GM18858 (cell line): ENCODE measurements at regions not wholly inside any gene's neighbourhood (a gene's known extent, or its start where the extent isn't known, plus 50 kb on each side); places are given as distances from the start of the nearest gene placed in this dataset.
"Not testable (repeated sequence)": the region's sequence is repeated elsewhere in the genome, so short reads cannot be mapped to it uniquely, and the experiment has no call there.

Source experiments
- ATAC-seq: cut with Tn5 transposase; IDR thresholded peaks from one replicate; pipeline ENCODE4 v1.9.1; 2021; ENCODE audit not compliant: unreplicated experiment

DNA sequence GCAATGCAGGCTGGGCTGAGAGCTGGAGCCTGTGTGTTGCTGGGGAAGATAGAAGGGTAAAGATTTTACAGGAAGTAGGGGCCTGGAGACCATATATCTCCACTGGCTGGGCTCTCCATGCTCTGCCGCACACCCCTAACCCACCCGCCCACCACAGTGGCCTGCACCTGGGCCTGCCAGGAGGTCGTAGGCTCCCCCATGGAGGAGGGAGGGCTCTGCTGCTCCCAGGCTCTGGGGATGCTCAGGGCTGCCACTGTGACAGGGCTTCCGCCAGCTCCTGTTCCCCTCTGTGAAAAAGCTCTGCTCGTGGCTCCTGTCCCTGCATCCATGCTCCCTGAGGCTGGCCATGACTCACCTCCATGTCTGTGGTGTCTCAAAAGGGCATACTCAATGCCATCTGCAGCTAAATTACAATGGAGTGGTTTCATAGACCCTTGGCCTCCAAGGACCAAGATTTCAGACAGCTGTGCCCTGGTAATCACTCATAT, 106.0 kb downstream of the CXCL12 start:
- ATAC-seq, result no peak

DNA sequence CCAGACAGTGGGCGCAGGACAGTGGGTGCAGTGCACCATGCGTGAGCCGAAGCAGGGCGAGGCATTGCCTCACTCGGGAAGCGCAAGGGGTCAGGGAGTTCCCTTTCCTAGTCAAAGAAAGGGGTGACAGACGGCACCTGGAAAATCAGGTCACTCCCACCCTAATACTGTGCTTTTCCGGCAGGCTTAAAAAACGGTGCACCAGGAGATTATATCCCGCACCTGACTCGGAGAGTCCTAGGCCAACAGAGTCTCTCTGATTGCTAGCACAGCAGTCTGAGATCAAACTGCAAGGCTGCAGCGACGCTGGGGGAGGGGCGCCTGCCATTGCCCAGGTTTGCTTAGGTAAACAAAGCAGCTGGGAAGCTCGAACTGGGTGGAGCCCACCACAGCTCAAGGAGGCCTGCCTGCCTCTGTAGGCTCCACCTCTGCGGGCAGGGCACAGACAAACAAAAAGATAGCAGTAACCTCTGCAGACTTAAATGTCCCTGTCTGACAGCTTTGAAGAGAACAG, 116.4 kb downstream of the CXCL12 start:
- ATAC-seq, result not testable (repeated sequence)

DNA sequence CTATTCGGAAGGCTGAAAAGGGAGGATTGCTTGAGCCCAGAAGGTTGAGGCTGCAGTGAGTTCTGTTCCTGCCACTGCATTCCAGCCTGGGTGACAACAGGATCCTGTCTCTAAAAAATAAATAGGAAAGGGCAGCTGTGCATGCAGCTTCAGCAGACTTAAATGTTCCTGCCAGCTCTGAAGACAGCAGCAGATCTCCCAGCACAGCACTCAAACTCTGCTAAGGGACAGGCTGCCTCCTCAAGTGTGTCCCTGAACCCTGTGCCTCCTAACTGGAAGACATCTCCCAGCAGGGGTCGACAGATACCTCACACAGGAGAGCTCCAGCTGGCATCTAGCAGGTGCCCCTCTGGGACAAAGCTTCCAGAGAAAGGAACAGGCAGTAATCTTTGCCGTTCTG, 117.9 kb downstream of the CXCL12 start:
- ATAC-seq, result no peak

DNA sequence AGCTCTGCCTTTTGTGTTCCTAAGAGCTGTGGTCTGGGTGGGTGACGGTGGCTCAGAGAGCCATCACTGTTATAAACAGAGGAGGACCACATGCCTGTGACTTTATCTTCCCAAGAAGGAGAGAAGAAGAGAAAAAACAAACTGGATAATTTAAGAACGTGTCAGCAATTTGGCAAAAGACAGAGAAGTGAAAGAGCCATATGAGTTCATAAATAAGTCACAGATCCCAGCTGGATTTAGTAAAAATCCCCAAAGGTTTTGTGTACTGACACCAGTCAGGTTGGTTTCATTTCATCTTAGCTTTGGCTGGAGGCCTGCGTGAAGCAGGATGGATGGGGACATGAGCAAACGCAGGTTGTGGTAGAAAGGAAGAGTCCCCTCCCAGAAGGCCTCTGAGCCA, 120.7 kb downstream of the CXCL12 start:
- ATAC-seq, result no peak

DNA sequence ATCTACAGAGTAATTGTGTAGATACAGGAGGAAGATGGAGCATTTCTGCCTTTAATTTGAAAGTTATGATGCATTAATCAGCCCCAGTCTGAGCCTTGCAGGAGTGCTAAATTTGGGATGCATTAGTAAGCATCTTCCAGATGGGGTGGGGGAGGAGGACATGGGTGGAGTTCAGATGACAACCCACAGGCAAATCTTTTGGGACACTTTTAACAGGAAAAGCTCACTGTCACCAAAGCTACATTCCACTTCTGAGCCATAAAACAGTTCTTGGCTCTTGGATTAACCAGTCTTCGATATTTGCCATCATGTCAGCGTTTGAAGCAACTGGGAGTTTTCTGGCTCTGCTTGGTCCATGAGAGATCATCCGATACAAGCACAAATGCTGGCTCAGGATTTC, 121.1 kb downstream of the CXCL12 start:
- no peak for ATAC-seq

DNA sequence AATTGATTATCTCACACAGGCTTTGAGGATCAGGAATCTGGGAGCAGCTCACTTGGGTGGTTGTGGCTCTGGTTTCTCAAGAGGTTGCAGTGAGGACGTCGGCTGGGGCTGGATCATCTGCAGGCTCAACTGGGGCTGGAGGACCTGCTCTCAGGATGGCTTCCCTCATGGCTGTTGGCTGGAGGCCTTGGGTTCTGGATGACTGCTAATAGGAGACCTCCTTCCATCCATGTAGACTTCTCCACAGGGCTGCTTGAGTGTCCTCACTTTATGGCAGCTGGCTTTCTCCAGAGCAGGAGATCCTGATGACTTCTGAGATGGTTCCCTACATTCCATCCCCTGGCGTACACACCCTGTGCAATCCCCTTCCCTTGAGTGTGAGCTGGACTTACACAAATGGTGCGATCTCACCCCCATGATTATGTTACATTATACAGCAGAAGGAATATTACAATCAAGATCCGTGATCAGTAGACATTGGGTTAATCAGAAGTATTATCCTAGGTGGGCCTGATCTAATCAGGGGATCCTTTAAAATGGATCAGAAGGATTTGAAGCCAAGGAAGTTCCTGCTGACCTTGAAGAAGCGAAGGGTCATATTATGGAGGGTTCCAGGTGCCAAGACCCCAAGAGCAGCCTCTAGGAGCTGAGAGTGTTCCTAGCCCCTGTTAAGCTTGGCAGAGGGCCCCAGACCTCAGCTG, 122.2 kb downstream of the CXCL12 start:
- no peak for ATAC-seq

DNA sequence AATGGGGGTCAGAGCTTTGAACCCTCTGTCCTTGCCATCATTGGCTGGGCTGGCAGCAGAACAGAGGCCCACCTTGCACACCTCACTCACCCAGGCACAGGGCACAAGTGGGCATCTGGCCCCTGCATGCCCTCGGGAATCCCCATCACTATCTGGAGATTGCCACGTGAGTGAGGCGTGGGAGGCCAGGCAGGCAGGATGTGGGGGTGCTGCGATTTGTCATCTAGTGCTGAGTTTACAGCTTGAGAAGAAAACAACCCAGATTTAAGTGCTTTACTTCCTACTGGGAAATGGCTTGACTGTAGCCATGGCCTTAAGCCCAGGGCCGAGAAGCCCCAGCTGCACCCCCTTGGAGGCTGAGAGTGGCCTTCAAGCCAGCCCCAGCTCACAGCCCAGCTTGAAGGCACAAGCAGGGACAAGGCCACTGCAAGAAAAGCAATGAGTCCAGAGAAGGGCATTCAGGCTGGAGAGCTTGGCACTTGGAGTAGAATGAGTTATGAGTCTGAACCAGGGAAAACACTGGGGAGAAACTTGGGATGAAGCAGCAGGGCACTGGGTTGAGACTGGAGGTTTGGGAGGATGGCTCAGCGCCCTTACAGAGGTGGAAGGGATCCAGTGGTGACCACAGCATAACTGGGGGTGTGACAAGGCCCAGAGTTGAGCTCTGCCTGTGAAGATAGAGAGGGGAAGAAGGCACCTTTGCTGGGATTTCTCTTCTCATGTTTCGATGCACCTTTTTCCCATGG, 123.0 kb downstream of the CXCL12 start:
- peak; percentile 54 for ATAC-seq

DNA sequence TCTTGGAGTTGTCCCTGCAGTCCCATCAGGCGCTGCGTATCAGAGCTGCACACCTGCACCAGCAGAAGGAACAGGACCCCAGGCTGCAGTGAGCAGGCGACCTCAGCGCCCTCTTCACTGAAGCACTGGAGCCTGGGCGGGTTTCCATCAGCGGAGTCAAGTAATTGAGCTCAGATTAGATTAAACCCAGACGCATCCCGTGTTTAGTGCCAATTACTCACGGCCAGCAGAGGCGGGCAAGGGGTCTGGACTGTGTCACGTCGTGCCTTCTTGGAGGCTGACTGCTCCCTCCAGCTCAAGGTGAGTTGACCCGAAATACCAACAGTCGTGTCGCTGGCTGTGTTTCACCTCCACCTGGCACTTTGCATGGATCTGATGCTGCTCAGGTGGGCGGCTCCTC, 123.6 kb downstream of the CXCL12 start:
- ATAC-seq, result no peak

DNA sequence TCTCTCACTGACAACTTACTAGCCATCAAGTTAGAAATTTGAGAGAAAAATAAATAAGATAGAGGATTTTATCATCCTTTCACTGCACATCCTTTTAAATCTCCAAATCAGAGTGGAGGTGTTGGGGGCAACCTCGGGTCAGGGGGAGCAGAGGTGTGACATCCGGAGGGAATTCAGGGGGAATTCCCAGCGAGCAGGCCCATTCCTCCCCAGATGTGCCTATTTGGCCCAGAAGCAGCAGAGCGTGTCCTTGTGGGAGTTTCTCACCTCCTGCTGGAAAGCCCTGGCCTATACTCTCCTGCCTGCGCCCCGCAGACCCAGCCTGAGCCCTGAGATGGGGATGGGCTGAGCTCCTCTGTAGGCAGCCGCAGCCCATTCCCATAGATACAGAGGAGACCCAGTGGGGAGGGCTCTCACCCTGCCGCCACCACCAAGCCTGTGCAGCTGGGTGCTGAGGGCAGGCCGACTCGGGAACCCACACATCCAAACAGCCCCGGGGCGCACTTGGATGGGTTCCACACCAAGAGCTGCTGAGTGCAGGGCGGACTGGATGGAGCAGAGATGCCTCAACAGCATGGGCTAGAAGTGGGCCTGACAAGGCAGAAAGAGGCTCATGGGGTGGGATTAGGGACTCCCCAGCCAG, 124.5 kb downstream of the CXCL12 start:
- ATAC-seq, result no peak

DNA sequence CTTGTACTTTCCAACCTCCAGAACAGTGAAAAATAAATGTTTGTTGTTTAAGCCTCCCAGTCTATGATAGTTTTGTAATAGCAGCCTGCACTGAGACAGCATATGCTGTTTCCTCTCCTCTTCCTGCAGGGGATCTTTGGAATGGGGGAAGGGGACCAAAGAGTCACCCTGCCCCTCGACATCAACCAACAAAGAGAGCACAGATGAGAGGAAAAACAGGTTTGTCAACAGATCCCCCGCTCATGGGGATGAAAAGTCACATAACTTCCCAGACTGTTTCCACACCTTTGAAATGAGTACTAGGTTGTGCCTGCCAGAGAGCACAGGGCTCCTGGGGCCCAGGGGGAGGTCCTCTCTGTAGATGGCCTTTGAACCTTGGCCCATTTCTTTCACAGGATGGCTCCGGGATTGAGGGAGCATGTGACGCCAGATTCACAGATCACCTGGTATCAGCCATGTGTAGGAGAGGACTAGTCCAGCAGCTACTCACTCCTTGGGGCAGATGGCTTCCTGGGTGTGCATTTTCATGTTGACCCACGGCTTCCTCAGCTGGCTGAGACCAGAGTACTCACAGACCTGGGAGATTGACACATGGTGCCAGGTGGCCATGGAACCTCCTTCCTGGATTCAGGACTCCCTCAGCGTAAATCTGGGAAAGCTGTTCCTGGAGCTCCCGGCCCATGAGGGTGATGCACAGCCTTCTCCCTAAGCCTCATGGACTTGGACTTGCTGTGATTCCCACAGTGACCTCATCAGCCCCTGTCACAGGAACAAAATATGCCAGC, 125.6 kb downstream of the CXCL12 start:
- ATAC-seq, result no peak

DNA sequence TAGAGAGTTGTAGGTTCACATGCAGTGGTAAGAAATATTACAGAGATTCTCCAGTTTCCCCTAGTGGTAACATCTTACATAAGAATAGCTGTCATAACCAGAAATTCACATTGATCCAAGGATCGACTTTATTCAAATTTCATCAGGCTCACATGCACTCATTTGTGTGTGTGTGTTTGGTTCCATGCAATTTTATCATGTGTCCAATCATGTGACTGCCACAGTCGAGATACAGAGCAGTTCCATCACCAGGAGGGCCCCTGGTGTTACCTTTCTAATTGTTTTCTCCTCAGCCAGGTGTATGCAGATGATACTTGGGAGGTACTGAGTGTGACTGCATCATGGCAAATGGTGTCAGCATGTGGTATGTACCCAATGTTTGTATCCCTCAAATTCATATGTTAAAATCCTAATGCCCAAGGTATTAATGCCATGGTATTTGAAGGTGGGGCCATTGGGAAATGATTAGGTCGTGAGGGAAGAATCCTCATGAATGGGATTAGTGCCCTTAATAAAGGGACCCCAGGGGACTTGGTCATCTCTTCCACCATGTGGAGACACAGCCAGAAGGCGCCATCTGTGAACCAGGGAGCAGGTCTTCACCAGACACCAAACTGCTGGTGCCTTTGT, 126.3 kb downstream of the CXCL12 start:
- ATAC-seq, result no peak

DNA sequence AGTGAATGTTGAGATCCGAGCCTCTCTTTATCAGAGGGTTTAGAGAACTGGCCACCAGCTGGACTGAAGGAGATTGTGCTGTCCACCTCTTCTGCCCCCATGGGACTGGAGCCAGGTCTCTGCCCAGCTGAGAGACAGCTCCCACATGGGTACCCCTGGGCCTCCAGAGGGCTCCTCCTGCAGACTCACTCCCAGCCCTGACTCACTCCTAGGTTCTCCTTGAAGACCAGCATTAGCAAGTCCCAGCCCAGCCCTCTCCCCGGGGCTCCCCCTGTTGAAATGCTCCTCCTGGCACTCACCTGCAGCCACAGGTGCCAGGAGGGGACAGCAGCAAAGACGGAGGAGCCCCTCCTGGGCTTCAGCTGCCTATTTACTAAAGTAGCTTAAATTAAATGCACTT, 126.9 kb downstream of the CXCL12 start:
- no peak for ATAC-seq

DNA sequence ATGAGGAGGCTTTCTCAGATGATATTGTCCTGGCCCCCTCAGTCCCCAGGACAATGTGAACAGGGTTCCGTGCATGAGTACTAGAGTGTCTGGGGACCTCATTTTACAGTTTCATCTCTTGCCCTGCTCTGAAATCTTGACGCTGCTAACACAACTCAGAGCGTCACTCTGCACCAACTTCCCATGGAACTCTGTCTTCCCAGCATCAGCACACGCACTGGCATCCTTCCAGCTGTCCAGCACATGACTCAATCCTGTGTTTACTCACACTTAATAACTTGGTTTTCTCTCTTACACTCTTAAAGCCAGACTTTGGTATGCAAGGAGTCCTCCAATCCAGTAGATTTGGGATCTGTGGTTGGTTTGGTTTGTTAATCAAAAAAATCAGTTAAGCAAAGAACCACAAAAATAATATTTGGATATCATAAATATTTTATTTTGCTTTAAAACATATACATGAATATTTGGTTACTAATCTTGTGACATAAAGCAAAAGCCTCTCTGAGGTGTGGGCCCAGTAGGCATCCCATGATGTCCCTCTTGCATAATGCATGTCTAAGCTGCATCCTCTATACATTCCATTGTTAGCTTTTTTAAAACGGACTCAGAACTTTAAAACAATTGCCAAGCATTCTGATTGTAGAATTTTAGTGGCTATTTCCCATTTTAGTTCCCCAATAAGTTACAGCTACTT, 131.0 kb downstream of the CXCL12 start:
- ATAC-seq, result no peak

DNA sequence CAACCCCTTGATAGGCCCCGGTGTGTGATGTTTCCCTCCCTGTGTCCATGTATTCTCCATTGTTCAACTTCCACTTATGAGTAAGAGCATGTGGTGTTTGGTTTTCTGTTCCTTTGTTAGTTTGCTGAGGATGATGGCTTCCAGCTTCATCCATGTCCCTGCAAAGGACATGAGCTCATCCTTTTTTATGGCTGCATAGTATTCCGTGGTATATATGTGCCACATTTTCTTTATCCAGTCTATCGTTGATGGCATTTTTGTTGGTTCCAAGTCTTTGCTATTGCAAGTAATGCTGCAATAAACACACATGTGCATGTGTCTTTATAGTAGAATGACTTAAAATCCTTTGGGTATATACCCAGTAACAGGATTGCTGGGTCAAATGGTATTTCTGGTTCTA, 132.3 kb downstream of the CXCL12 start:
- not testable (repeated sequence) for ATAC-seq

DNA sequence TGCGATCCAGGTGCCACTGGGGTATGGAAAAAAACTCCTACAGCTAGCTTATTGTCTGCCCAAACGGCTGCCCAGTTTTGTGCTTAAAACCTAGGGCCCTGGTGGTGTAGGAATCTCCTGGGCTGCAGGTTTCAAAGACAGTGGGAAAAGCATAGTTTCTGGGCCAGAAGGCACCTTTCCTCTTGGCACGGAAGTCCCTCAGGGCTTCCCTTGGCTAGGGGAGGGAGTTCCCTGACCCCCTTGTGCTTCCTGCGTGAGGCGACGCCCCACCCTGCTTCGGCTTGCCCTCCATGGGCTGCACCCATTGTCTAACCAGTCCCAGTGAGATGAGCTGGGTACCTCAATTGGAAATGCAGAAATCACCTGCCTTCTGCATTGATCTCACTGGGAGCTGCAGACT, 135.0 kb downstream of the CXCL12 start:
- not testable (repeated sequence) for ATAC-seq

DNA sequence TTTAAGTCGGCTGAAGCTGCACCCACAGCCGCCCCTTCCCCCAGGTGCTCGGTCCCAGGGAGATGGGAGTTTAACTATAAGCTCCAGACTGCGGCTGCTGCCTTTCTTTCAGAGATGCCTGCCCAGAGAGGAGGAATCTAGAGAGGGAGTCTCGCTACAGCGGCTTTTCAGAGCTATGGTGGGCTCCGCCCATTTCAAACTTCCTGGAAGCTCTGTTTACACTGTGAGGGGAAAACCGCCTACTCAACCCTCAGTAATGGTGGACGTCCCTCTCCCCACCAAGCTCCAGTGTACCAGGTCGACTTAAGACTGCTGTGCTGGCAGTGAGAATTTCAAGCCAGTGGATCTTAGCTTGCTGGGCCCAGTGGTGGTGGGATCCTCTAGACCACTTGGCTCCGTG, 135.4 kb downstream of the CXCL12 start:
- ATAC-seq, result no peak

DNA sequence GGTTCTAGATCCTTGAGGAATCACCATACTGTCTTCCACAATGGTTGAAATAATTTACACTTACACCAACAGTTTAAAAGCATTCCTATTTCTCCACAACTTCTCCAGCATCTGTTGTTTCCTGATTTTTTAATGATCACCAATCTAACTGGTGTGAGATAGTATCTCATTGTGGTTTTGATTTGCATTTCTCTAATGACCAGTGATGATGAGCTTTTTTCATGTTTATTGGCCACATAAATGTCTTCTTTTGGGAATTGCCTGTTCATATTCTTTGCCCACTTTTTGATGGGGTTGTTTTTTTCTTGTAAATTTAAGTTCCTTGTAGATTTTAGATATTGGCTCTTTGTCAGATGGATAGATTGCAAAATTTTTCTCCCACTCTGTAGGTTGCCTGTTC, 138.2 kb downstream of the CXCL12 start:
- not testable (repeated sequence) for ATAC-seq

DNA sequence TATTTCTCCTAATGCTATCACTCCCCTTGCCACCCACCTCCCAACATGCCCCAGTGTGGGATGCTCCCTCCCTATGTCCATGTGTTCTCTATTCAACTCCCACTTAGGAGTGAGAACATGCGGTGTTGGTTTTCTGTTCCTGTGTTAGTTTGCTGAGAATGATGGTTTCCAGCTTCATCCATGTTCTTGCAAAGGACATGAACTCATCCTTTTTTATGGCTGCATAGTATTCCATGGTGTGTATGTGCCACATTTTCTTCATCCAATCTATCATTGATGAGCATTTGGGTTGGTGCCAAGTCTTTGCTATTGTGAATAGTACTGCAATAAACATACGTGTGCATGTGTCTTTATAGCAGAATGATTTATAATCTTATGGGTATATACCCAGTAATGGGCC, 138.6 kb downstream of the CXCL12 start:
- not testable (repeated sequence) for ATAC-seq

DNA sequence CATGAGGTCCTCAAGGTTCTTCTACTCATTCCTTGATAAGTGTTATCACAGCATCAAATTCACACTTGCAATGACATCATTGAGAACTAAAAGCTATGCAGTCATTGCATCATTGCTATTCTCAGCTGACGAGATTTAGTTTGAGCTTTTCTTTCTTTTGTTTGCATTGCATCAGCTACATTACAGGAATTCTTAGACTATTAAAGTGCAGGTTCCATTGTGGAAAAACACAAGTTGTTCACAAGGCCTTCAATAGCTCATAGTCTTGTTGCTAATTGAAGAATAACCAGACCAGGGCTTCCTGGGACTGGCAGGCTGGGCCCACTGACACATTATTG, 139.3 kb downstream of the CXCL12 start:
- ATAC-seq, result no peak
